ENCODE measurements at regions not wholly inside any gene's neighbourhood (a gene's known extent, or its start where the extent isn't known, plus 50 kb on each side); places are given as distances from the start of the nearest gene placed in this dataset.
"Not testable (repeated sequence)": the region's sequence is repeated elsewhere in the genome, so short reads cannot be mapped to it uniquely, and the experiment has no call there.

GRCh38 chr20:55937283-55937682 is 68.0 kb downstream of the CBLN4 start:
- H3K9me3 Mint-ChIP-seq = peaks cover 49% of the 10 kb centered on the region

DNA sequence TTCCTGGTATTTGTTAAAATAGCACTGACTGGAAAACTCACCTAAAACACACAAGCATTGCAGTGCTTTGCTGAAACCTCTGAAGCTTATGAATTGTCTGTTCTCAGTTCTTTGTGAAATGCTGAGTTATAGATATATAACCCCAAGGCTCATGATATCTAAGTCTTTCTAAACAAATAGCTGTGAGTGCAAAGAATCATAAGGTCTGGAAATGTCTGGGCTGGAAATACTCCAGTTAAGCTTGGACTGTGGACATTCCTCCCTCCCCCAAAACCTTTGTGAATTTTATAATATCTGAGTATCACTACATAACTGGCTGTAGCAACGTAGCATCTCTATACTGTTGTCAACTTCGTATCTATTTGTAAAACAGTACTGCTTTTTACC is 69.1 kb downstream of the CBLN4 start:
- no peak overlapping the region for H3K4me3 Mint-ChIP-seq
- peak overlapping the region in 1 of 3 experiments; percentile 23 for H3K27ac Mint-ChIP-seq
- peaks cover 6% of the 10 kb centered on the region for H3K27me3 Mint-ChIP-seq (ENCODE audit: low read depth)
- H3K4me1 Mint-ChIP-seq = peaks cover 4% of the 10 kb centered on the region
- H3K36me3 Mint-ChIP-seq (ENCODE audit: low read depth) = no peaks in the 10 kb centered on the region
- H3K9me3 Mint-ChIP-seq = peaks cover 48% of the 10 kb centered on the region
- TF ChIP-seq, protein P1, sequence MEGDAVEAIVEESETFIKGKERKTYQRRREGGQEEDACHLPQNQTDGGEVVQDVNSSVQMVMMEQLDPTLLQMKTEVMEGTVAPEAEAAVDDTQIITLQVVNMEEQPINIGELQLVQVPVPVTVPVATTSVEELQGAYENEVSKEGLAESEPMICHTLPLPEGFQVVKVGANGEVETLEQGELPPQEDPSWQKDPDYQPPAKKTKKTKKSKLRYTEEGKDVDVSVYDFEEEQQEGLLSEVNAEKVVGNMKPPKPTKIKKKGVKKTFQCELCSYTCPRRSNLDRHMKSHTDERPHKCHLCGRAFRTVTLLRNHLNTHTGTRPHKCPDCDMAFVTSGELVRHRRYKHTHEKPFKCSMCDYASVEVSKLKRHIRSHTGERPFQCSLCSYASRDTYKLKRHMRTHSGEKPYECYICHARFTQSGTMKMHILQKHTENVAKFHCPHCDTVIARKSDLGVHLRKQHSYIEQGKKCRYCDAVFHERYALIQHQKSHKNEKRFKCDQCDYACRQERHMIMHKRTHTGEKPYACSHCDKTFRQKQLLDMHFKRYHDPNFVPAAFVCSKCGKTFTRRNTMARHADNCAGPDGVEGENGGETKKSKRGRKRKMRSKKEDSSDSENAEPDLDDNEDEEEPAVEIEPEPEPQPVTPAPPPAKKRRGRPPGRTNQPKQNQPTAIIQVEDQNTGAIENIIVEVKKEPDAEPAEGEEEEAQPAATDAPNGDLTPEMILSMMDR (IDR thresholded peaks at IDR 0.05; ENCODE audit: unreplicated experiment in 3 of 3) = no peak

More at GRCh38 chr20:55937283-55937682, 68.0 kb downstream of the CBLN4 start:
- H3K4me3 Mint-ChIP-seq = no peak overlapping the region
- peaks cover 6% of the 10 kb centered on the region for H3K27me3 Mint-ChIP-seq (ENCODE audit: low read depth)
- peaks cover 4% of the 10 kb centered on the region for H3K4me1 Mint-ChIP-seq
- no peak overlapping the region for H3K27ac Mint-ChIP-seq
- TF ChIP-seq, protein P1 (IDR thresholded peaks at IDR 0.05; ENCODE audit: unreplicated experiment in 3 of 3) = no peak
- H3K36me3 Mint-ChIP-seq (ENCODE audit: low read depth) = no peaks in the 10 kb centered on the region

- TF ChIP-seq, protein P1 (IDR thresholded peaks at IDR 0.05; ENCODE audit: unreplicated experiment in 3 of 3) = no peak
- H3K9me3 Mint-ChIP-seq = peaks cover 43% of the 10 kb centered on the region
These were observed 69.7 kb downstream of the CBLN4 start for GRCh38 chr20:55935448-55936208.

GRCh38 chr20:55934146-55934545 is 71.2 kb downstream of the CBLN4 start:
- H3K9me3 Mint-ChIP-seq = peaks cover 46% of the 10 kb centered on the region
- H3K4me1 Mint-ChIP-seq = peaks cover 4% of the 10 kb centered on the region
- peaks cover 6% of the 10 kb centered on the region for H3K27me3 Mint-ChIP-seq (ENCODE audit: low read depth)
- no peaks in the 10 kb centered on the region for H3K36me3 Mint-ChIP-seq (ENCODE audit: low read depth)
- H3K4me3 Mint-ChIP-seq = no peak overlapping the region
- TF ChIP-seq, protein P1 (IDR thresholded peaks at IDR 0.05; ENCODE audit: unreplicated experiment in 3 of 3) = no peak
- H3K27ac Mint-ChIP-seq = peak overlapping the region in 1 of 3 experiments; percentile 59

More at GRCh38 chr20:55935448-55936208, 69.7 kb downstream of the CBLN4 start:
- H3K4me1 Mint-ChIP-seq = peaks cover 4% of the 10 kb centered on the region
- peak overlapping the region in 1 of 3 experiments; percentile 23 for H3K27ac Mint-ChIP-seq
- no peaks in the 10 kb centered on the region for H3K36me3 Mint-ChIP-seq (ENCODE audit: low read depth)
- no peak overlapping the region for H3K4me3 Mint-ChIP-seq
- peaks cover 6% of the 10 kb centered on the region for H3K27me3 Mint-ChIP-seq (ENCODE audit: low read depth)

DNA sequence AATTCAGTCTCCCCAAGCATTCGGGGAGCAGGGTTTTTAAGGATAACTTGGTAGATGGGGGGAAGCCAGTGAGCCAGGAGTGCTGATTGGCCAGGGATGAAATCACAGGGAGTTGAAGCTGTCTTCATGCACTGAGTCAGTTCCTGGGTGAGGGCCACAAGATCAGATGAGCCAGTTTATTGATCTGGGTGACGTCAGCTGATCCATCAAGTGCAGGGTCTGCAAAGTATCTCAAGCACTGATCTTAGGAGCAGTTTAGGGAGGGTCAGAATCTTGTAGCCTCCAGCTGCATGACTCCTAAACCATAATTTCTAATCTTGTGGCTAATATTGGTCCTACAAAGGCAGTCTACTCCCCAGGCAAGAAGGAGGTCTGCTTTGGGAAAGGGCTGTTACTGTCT is 74.4 kb downstream of the CBLN4 start:
- not testable (repeated sequence) for H3K36me3 Mint-ChIP-seq (ENCODE audit: low read depth); H3K27me3 Mint-ChIP-seq (ENCODE audit: low read depth); H3K4me1 Mint-ChIP-seq; H3K27ac Mint-ChIP-seq; H3K4me3 Mint-ChIP-seq
- H3K9me3 Mint-ChIP-seq = peaks cover 41% of the 10 kb centered on the region

GRCh38 chr20:55928266-55928665 is 77.1 kb downstream of the CBLN4 start:
- no peak overlapping the region for H3K27ac Mint-ChIP-seq
- no peaks in the 10 kb centered on the region for H3K27me3 Mint-ChIP-seq (ENCODE audit: low read depth)
- H3K4me3 Mint-ChIP-seq = no peak overlapping the region
- no peaks in the 10 kb centered on the region for H3K4me1 Mint-ChIP-seq
- TF ChIP-seq, protein P1 (IDR thresholded peaks at IDR 0.05; ENCODE audit: unreplicated experiment in 3 of 3) = no peak
- H3K36me3 Mint-ChIP-seq (ENCODE audit: low read depth) = no peaks in the 10 kb centered on the region
- peaks cover 31% of the 10 kb centered on the region for H3K9me3 Mint-ChIP-seq
